WTC11 (cell line): ENCODE measurements at regions not wholly inside any gene's neighbourhood (a gene's known extent, or its start where the extent isn't known, plus 50 kb on each side); places are given as distances from the start of the nearest gene placed in this dataset.

ENCODE experiments used
- CBFB ChIP-seq: sonication (generic); formaldehyde crosslinking; IDR thresholded peaks from 2 replicates; pipeline ENCODE4 v1.8.1; 2022; ENCODE audit warnings: mild to moderate bottlenecking, low read depth, missing genetic modification reagents
- CREM ChIP-seq: sonication (generic); formaldehyde crosslinking; IDR thresholded peaks from 2 replicates; pipeline ENCODE4 v1.8.1; 2022; ENCODE audit warnings: mild to moderate bottlenecking, missing genetic modification reagents, moderate library complexity
- CTCF ChIP-seq: fragments of 200-600 bp; IDR thresholded peaks from 2 replicates; pipeline ENCODE4 v1.8.0; 2022; ENCODE audit warnings: antibody characterized with exemption
- E2F1 ChIP-seq: sonication (generic); formaldehyde crosslinking; IDR thresholded peaks from 2 replicates; pipeline ENCODE4 v1.8.0; 2022; ENCODE audit warnings: mild to moderate bottlenecking, missing genetic modification reagents
- FOXJ3 ChIP-seq: sonication (generic); formaldehyde crosslinking; IDR thresholded peaks from 2 replicates; pipeline ENCODE4 v1.9.0; 2021; ENCODE audit warnings: missing genetic modification reagents, mild to moderate bottlenecking, borderline replicate concordance
- HMGXB4 ChIP-seq: sonication (generic); formaldehyde crosslinking; IDR thresholded peaks from 2 replicates; pipeline ENCODE4 v1.8.1; 2023; ENCODE audit warnings: mild to moderate bottlenecking, moderate library complexity, missing genetic modification reagents
- NR3C1 ChIP-seq: sonication (generic); formaldehyde crosslinking; conservative IDR thresholded peaks from 2 replicates; pipeline ENCODE4 v1.8.1; 2023; ENCODE audit warnings: low read depth, mild to moderate bottlenecking, missing genetic modification reagents
- SP1 ChIP-seq: sonication (generic); formaldehyde crosslinking; conservative IDR thresholded peaks from 2 replicates; pipeline ENCODE4 v1.8.1; 2022; ENCODE audit warnings: missing genetic modification reagents
- TEAD1 ChIP-seq: sonication (generic); formaldehyde crosslinking; IDR thresholded peaks from 2 replicates; pipeline ENCODE4 v1.8.0; 2022; ENCODE audit warnings: mild to moderate bottlenecking, missing genetic modification reagents
- ZNF263 ChIP-seq: sonication (generic); formaldehyde crosslinking; IDR thresholded peaks from 2 replicates; pipeline ENCODE4 v1.8.1; 2022; ENCODE audit warnings: low read depth, mild to moderate bottlenecking, moderate library complexity, missing genetic modification reagents
- ZNF317 ChIP-seq: sonication (generic); formaldehyde crosslinking; IDR thresholded peaks from 2 replicates; pipeline ENCODE4 v1.8.1; 2023; ENCODE audit warnings: low read depth, mild to moderate bottlenecking, moderate library complexity, missing genetic modification reagents, borderline replicate concordance
- ZNF416 ChIP-seq: fragments of 250-450 bp; sonication (Bioruptor Pico); IDR thresholded peaks from 2 replicates; pipeline ENCODE4 v1.9.0; 2021; ENCODE audit warnings: mild to moderate bottlenecking, inconsistent platforms
- ZSCAN18 ChIP-seq: fragments of 250-450 bp; sonication (Bioruptor Pico); IDR thresholded peaks from 2 replicates; pipeline ENCODE4 v2.1.2; 2022; ENCODE audit warnings: mild to moderate bottlenecking, moderate library complexity

- TF ChIP-seq ZNF416 (CRISPR knock-in tag), result no peak
- TF ChIP-seq ZSCAN18 (CRISPR knock-in tag), result no peak
- no peak for TF ChIP-seq FOXJ3 (CRISPR knock-in tag)
- TF ChIP-seq CTCF, result no peak
- no peak for TF ChIP-seq NR3C1 (CRISPR knock-in tag)
- no peak for TF ChIP-seq CBFB (CRISPR knock-in tag)
- TF ChIP-seq SP1 (CRISPR knock-in tag), result no peak
- no peak for TF ChIP-seq HMGXB4
- TF ChIP-seq TEAD1, result no peak
- TF ChIP-seq ZNF317, result no peak
- TF ChIP-seq E2F1 (CRISPR knock-in tag), result no peak
- no peak for TF ChIP-seq CREM (CRISPR knock-in tag)
- TF ChIP-seq ZNF263 (CRISPR knock-in tag), result no peak
These were observed 273.0 kb upstream of the PREP start for GRCh38 chr6:105675715-105676397.
